SU-DHL-6 (cell line): ENCODE measurements at regions not wholly inside any gene's neighbourhood (a gene's known extent, or its start where the extent isn't known, plus 50 kb on each side); places are given as distances from the start of the nearest gene placed in this dataset.

Experiments used
- EZH2phosphoT487 ChIP-seq: fragments of 200-600 bp; sonication (generic), shearing (Covaris generic); conservative IDR thresholded peaks from 2 replicates; pipeline ENCODE4 v1.6.1; 2018; ENCODE audit warnings: mild to moderate bottlenecking, antibody characterized with exemption, low read length, moderate library complexity, mixed read lengths
- TF ChIP-seq, protein P1 (sequence below): fragments of 200-600 bp; sonication (generic); IDR thresholded peaks from one replicate; pipeline ENCODE4 v1.5.1; 2017; ENCODE audit warnings: antibody characterized with exemption, mild to moderate bottlenecking, low read length, moderate library complexity; ENCODE audit not compliant: insufficient read depth, poor library complexity, severe bottlenecking

DNA sequence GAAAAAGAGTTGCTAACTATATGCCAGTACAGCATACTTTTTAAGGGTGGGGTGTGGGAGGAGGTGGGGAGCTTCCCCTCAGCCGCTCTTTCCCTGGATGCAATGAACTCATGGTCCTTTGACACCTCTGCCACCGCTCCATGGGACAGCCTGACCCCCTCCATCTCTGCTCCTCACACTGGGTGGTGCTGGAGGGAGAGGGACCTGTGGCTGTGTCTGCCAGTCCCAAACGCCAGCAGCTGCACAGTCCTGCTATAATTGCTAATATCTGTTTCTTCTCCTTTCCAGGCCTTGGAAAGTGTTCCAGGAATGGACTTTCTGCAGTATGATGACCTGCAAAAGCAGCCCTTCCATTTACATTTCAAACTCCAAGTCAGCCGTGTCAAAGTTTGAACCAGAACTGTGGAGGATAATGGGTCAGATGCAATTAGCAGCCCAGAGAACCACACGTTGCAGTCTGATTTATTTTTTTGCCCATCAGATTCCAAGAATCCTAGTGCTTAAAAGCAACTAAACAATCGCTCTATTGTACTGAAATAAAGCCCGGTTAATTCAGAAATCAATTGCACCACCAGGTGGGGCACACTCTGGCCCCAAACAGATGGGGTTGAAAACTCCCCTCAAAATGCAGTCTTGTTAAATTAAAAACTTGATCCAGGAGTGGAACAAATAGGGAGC is 160.7 kb upstream of the LMO4 start:
- TF ChIP-seq, protein P1, sequence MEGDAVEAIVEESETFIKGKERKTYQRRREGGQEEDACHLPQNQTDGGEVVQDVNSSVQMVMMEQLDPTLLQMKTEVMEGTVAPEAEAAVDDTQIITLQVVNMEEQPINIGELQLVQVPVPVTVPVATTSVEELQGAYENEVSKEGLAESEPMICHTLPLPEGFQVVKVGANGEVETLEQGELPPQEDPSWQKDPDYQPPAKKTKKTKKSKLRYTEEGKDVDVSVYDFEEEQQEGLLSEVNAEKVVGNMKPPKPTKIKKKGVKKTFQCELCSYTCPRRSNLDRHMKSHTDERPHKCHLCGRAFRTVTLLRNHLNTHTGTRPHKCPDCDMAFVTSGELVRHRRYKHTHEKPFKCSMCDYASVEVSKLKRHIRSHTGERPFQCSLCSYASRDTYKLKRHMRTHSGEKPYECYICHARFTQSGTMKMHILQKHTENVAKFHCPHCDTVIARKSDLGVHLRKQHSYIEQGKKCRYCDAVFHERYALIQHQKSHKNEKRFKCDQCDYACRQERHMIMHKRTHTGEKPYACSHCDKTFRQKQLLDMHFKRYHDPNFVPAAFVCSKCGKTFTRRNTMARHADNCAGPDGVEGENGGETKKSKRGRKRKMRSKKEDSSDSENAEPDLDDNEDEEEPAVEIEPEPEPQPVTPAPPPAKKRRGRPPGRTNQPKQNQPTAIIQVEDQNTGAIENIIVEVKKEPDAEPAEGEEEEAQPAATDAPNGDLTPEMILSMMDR = no peak
- no peak for TF ChIP-seq EZH2phosphoT487
